Stimulated activated CD8-positive, alpha-beta memory T cell treated with anti-CD3 and anti-CD28 coated beads, Interleukin-7, amount 100 ng/mL, for 48 hours (primary cell): ENCODE measurements at regions not wholly inside any gene's neighbourhood (a gene's known extent, or its start where the extent isn't known, plus 50 kb on each side); places are given as distances from the start of the nearest gene placed in this dataset.
"Not testable (repeated sequence)": the region's sequence is repeated elsewhere in the genome, so short reads cannot be mapped to it uniquely, and the experiment has no call there.

ENCODE experiments used
- DNase-seq, 2 donors: peaks; one replicate each; pipeline ENCODE4 v3.0.0-alpha.2; 2020; ENCODE audit warnings: low read depth in 1 of 2; ENCODE audit errors: extremely low read depth in 1 of 2

GRCh38 chr5:130845049-130845765 is 319.8 kb downstream of the HINT1 start:
- DNase-seq = no peak

DNA sequence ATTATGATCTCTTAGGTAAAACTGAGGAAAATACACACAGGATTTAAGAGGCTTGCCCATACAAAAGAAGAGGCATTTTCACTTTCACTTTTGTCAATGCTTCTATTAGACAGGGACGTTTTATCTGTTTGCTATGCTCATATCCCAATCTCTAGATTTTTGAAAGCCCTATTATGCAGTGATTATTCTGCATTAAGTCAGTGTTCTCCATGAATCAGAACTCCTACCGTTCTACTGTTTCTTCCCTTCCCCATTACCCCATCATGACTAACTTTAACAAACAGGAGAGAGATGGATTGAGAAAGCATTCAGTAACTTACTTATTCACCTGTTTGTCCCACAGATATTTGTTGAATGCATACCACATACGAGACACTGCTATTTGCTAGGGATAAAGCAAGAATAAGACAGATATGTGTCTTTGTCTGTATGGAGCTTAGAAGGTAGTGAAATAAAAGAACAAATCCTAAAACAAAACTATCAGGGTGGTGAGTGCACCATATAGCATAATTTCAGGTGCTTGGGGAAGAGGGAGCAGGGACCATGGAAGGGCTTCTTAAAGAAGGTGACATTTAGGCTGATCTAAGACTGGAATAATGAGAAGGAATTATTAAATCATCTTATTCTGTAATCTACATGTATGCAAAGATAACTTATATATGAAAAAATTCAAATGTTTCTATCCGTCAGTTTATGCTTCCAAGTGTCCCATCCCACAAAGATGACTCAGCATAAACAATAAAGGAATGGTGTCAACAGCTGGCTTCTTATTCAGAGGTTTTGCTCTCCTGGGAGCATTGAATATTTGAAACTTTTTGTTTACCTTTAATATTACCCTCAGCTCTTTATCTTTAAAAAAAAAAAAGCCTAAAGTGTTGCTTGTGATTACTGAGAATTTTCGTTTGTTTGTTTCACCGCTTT is 328.1 kb downstream of the HINT1 start:
- no peak for DNase-seq

- not testable (repeated sequence) for DNase-seq
Observed at GRCh38 chr5:130817598-130818384, 347.3 kb downstream of the HINT1 start.

- no peak for DNase-seq
Observed at GRCh38 chr5:130815246-130815645, 349.8 kb downstream of the HINT1 start.

GRCh38 chr5:130808691-130809090 is 356.4 kb downstream of the HINT1 start:
- DNase-seq = no peak

DNA sequence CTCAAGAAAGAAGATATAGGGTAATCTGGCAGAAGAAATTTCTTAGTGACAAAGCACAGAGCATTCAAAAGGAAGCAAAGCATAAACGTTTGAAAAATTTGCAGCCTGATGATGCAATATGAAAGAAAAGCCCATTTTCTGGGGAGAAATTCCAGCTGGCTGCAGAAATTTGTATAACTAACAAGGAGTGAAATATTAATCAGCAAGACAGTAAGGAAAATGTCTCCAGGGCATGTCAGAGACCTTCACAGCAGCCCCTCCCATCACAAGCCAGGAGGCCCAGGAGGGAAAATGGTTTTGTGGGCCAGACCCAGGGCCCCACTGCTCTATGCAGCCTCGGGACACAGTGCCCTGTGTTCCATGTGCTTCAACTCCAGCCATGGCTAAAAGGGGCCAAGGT is 359.4 kb downstream of the HINT1 start:
- DNase-seq = no peak

DNA sequence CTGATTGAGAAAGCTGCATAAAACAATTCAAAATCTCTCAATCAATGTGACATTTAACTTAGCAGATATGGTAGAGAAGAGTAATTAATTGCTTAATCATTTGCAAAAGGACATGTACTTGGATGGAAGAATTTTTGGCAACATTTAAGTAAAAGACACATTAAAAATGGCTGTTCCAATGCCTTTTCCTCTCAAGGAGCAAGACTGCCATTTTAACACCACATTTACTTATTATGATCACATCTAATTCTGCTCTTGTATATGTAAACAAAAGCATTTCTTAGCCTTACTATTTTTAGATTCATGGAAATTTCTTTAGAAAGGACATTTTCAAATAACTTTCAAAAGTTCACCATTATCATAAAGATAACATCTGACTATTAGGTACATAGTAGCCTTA is 360.0 kb downstream of the HINT1 start:
- DNase-seq = no peak

GRCh38 chr5:130801963-130802362 is 363.1 kb downstream of the HINT1 start:
- DNase-seq = no peak

DNA sequence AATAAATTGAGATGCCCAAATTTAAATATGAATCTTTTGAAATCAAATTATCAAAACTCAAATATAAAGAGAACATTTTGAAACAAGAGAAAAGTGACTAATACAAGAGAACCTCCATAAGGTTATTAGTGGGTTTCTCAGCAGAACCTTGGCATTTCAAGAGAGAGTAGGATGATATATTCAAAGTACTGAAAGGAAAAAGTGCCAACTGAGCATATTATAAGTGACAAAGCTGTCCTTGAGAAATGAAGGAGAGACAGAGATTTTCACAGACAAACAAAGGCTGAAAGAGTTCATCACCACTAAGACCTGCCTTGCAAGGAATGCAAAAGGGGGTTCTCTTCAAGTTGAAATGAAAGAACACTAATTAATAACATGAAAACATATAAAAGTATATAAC is 366.0 kb downstream of the HINT1 start:
- no peak for DNase-seq

DNA sequence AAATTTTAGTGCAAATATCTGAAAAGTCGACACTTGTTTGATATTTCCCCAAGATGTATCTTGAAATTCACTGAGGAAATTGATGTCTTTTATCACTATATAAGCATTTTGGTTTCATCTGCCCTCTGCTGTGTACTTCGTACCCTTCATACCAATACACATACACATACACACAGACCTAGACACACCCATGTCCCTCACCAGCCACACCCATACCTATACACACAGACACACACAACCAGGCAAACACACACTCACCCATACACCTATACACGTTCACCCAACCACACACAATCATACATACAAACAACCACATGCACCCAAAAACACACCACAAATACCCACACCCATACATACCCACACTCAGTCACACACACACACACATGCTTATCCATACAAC is 367.8 kb downstream of the HINT1 start:
- DNase-seq = no peak

DNA sequence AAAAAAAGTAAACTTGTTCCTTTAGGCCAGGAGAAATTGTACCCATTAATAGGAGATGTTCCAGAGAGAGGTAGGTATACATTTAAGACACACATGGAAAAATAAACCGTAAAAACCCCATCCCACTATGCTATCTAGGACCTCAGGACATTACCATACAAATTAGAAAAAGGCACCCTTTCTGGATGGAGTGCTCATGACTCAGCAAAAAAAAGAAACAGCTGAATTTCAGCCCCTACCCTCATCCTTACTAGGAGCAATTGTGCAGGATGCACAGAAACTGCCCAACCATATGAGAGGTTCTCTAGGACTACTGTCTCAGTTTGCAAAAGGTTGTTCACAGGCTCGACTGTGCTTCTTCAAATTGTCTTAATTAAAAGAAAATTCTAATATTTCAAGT is 368.2 kb downstream of the HINT1 start:
- no peak for DNase-seq

- no peak for DNase-seq
Observed at GRCh38 chr5:130796032-130796431, 369.0 kb downstream of the HINT1 start.

- no peak for DNase-seq
Observed at GRCh38 chr5:130795037-130795436, 370.0 kb downstream of the HINT1 start.

DNA sequence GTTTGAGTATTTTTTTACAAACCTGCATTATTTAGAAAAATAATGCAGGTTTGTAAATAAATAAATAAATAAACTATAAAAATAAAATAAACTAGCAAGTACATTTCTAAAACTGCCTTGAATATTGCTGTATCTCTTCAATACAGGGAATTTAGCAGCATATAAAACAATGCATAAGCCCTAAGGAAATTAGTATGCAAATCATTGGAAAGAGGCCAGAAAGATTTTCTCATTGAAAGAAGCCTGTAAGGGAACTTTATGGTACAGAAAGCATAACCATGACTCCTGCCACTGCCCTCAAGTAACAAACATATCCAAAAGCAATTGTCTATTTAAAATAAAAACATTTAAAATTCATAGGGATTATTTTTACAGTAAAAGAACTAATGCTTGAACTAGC is 387.3 kb downstream of the HINT1 start:
- DNase-seq = no peak

DNA sequence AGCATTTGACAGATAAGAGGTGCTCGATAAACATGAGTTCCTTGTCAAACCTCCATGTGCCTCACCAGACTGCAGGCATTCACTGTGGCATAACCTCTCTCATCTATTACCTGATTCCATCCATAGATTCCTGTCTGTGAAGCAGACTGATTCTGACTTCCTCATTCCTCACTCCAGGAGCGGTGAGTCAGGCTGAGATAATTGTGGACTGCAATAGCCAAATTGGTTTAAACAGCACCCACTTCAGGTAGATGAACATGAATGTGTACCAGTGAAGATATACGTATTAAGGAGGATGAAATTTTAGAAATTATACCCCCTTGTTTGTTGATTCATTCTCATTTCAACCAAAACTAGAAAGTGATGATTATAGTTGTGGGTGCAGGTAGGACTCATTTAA is 391.2 kb downstream of the HINT1 start:
- DNase-seq = no peak

DNA sequence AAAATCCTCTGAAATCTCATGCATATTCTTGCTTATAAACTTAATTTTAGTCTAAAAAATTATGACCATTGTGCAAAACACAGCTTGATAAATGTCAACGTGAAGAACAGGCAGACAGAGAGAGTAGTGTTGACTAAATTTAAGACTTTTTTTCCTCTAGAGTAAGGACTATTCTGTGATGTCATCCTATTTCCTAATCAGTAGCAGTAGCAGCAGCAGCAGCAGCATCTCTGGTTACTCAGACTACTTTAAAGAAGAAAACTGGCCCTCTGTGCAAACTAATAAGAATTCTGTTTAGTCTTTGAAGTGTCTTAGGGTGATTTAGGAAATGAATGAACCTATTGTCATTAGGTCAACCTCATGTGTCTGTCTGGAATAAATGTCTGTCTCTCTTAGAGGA is 403.0 kb downstream of the HINT1 start:
- no peak for DNase-seq

- DNase-seq = no peak
Observed at GRCh38 chr5:130759061-130759460, 406.0 kb downstream of the HINT1 start.

- DNase-seq = no peak
Observed at GRCh38 chr5:130747556-130747955, 417.5 kb downstream of the HINT1 start.

GRCh38 chr5:130746641-130747040 is 418.4 kb downstream of the HINT1 start:
- not testable (repeated sequence) for DNase-seq

- DNase-seq = no peak
Observed at GRCh38 chr5:130743092-130743491, 422.0 kb downstream of the HINT1 start.

GRCh38 chr5:130740047-130740569 is 424.9 kb downstream of the HINT1 start:
- no peak for DNase-seq
